ENCODE measurements at regions not wholly inside any gene's neighbourhood (a gene's known extent, or its start where the extent isn't known, plus 50 kb on each side); places are given as distances from the start of the nearest gene placed in this dataset.

GRCh38 chr1:79594121-79594698 lies 587.7 kb upstream of the ADGRL4 start:
- TF ChIP-seq, protein P1, sequence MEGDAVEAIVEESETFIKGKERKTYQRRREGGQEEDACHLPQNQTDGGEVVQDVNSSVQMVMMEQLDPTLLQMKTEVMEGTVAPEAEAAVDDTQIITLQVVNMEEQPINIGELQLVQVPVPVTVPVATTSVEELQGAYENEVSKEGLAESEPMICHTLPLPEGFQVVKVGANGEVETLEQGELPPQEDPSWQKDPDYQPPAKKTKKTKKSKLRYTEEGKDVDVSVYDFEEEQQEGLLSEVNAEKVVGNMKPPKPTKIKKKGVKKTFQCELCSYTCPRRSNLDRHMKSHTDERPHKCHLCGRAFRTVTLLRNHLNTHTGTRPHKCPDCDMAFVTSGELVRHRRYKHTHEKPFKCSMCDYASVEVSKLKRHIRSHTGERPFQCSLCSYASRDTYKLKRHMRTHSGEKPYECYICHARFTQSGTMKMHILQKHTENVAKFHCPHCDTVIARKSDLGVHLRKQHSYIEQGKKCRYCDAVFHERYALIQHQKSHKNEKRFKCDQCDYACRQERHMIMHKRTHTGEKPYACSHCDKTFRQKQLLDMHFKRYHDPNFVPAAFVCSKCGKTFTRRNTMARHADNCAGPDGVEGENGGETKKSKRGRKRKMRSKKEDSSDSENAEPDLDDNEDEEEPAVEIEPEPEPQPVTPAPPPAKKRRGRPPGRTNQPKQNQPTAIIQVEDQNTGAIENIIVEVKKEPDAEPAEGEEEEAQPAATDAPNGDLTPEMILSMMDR (IDR thresholded peaks at IDR 0.05; ENCODE audit: low read length), result no peak
- no peak for TF ChIP-seq EZH2 (IDR thresholded peaks at IDR 0.05; ENCODE audit: borderline replicate concordance, low read length)
